ENCODE measurements at regions not wholly inside any gene's neighbourhood (a gene's known extent, or its start where the extent isn't known, plus 50 kb on each side); places are given as distances from the start of the nearest gene placed in this dataset.

- no peak for TF ChIP-seq CTCF (IDR thresholded peaks at IDR 0.05; ENCODE audit: low read depth, low read length)
- TF ChIP-seq EZH2phosphoT487 (IDR thresholded peaks at IDR 0.05; ENCODE audit: low read depth): no peak
These were observed 150.9 kb upstream of the CIBAR2 start for GRCh38 chr16:85263239-85263585.
